ENCODE measurements at regions not wholly inside any gene's neighbourhood (a gene's known extent, or its start where the extent isn't known, plus 50 kb on each side); places are given as distances from the start of the nearest gene placed in this dataset.
"Not testable (repeated sequence)": the region's sequence is repeated elsewhere in the genome, so short reads cannot be mapped to it uniquely, and the experiment has no call there.

GRCh38 chr2:389985-390384, 102.1 kb upstream of the ALKAL2 start:
- TF ChIP-seq, protein P1, sequence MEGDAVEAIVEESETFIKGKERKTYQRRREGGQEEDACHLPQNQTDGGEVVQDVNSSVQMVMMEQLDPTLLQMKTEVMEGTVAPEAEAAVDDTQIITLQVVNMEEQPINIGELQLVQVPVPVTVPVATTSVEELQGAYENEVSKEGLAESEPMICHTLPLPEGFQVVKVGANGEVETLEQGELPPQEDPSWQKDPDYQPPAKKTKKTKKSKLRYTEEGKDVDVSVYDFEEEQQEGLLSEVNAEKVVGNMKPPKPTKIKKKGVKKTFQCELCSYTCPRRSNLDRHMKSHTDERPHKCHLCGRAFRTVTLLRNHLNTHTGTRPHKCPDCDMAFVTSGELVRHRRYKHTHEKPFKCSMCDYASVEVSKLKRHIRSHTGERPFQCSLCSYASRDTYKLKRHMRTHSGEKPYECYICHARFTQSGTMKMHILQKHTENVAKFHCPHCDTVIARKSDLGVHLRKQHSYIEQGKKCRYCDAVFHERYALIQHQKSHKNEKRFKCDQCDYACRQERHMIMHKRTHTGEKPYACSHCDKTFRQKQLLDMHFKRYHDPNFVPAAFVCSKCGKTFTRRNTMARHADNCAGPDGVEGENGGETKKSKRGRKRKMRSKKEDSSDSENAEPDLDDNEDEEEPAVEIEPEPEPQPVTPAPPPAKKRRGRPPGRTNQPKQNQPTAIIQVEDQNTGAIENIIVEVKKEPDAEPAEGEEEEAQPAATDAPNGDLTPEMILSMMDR (IDR thresholded peaks at IDR 0.05) = not testable (repeated sequence)
- not testable (repeated sequence) for TF ChIP-seq POLR2A (IDR thresholded peaks at IDR 0.05)
